GM10248 (cell line): ENCODE measurements at regions not wholly inside any gene's neighbourhood (a gene's known extent, or its start where the extent isn't known, plus 50 kb on each side); places are given as distances from the start of the nearest gene placed in this dataset.

ENCODE experiments used
- CTCF ChIA-PET: fragments of 300-600 bp; sonication (Branson Sonifier 250); formaldehyde crosslinking; extraction: SDS; loops from one replicate; lab custom pipeline; 2021; ENCODE audit warnings: antibody characterized with exemption; lab: Yijun Ruan, JAX
- POLR2A ChIA-PET: fragments of 350-650 bp; sonication (Branson Sonifier 250); formaldehyde crosslinking; extraction: SDS; loops from one replicate; lab custom pipeline; 2020; ENCODE audit warnings: antibody characterized with exemption; lab: Yijun Ruan, JAX
- DNase-seq: peaks from one replicate; pipeline ENCODE4 v3.0.0; 2012; ENCODE audit errors: extremely low spot score
- CTCF ChIP-seq: IDR thresholded peaks from 2 replicates; pipeline ENCODE4 v1.5.1; 2012; ENCODE audit warnings: mild to moderate bottlenecking, low read depth; ENCODE audit errors: extremely low read depth, missing control alignments, control extremely low read depth

- no peak for DNase-seq
- TF ChIP-seq CTCF = no peak
- ChIA-PET POLR2A (no interaction called here), CTCF (no interaction called here)
Observed at GRCh38 chr2:18253686-18254197, 306.7 kb downstream of the RDH14 start.

- POLR2A ChIA-PET = no interaction called here
- TF ChIP-seq CTCF = no peak
- CTCF ChIA-PET = no interaction called here
Observed at GRCh38 chr2:18251486-18251885, 309.0 kb downstream of the RDH14 start.

GRCh38 chr2:18247282-18248110 lies 313.0 kb downstream of the RDH14 start:
- POLR2A ChIA-PET = no interaction called here
- DNase-seq = no peak
- TF ChIP-seq CTCF = no peak
- CTCF ChIA-PET = no interaction called here

More at GRCh38 chr2:18251486-18251885, 309.0 kb downstream of the RDH14 start:
- DNase-seq = no peak

- no peak for TF ChIP-seq CTCF
- no peak for DNase-seq
- ChIA-PET CTCF (interaction anchor here (0.8 to 1.6 kb wide), 2 partner anchors 16 to 43 kb away, joined by 3 to 6 read pairs; no protein-coding TSS in a partner anchor), POLR2A (no interaction called here)
Observed at GRCh38 chr2:18245375-18245774, 315.1 kb downstream of the RDH14 start.

- CTCF ChIA-PET = interaction anchor here (0.8 to 1.6 kb wide), 2 partner anchors 17 to 44 kb away, joined by 3 to 6 read pairs; no protein-coding TSS in a partner anchor
- TF ChIP-seq CTCF = no peak
- DNase-seq = no peak
- POLR2A ChIA-PET = no interaction called here
Observed at GRCh38 chr2:18244845-18245244, 315.6 kb downstream of the RDH14 start.

- POLR2A ChIA-PET = no interaction called here
- CTCF ChIA-PET = no interaction called here
- TF ChIP-seq CTCF = no peak
- DNase-seq = no peak
Observed at GRCh38 chr2:18243816-18244215, 316.6 kb downstream of the RDH14 start.
